Ovary (tissue), 7 donors: ENCODE measurements at regions not wholly inside any gene's neighbourhood (a gene's known extent, or its start where the extent isn't known, plus 50 kb on each side); places are given as distances from the start of the nearest gene placed in this dataset.

Source experiments
- DNase-seq, 5 donors: peaks; one replicate each; pipeline ENCODE4 v3.0.0-alpha.2; 2019 to 2020
- H3K27ac ChIP-seq, 2 donors: fragments of 200-600 bp; one replicate each; pipeline versions ENCODE4 v1.5.1 to v1.8.0; 2019 to 2022
- H3K27me3 ChIP-seq: fragments of 200-600 bp; one replicate; pipeline ENCODE4 v1.8.0; 2022
- H3K36me3 ChIP-seq: fragments of 200-600 bp; sonication (generic); one replicate; pipeline ENCODE4 v1.5.1; 2019
- H3K4me1 ChIP-seq: one replicate; pipeline ENCODE4 v1.8.1; 2013; ENCODE audit warnings: mild to moderate bottlenecking, moderate library complexity; ENCODE audit not compliant: insufficient read depth
- H3K4me3 ChIP-seq: fragments of 200-600 bp; sonication (generic); one replicate; pipeline ENCODE4 v1.5.1; 2017
- H3K9me3 ChIP-seq, 2 donors: fragments of 200-600 bp in 1 of 2; sonication (generic) in 1 of 2; one replicate each; pipeline versions ENCODE4 v1.5.1 to v1.8.1; 2013 to 2019; ENCODE audit warnings: mild to moderate bottlenecking in 1 of 2, moderate library complexity in 1 of 2
- CTCF ChIP-seq, 3 donors: fragments of 450-650 bp in 2 of 3; fragments of 200-600 bp in 1 of 3; IDR thresholded peaks; one replicate each; pipeline versions ENCODE4 v1.5.1 to v1.8.0; 2016 to 2022; ENCODE audit warnings: antibody characterized with exemption in 3 of 3, mild to moderate bottlenecking in 1 of 3
- EP300 ChIP-seq: sonication (generic); formaldehyde crosslinking; IDR thresholded peaks from one replicate; pipeline ENCODE4 v1.6.1; 2017; ENCODE audit warnings: antibody characterized with exemption
- POLR2A ChIP-seq: fragments of 450-650 bp; IDR thresholded peaks from one replicate; pipeline ENCODE4 v1.6.1; 2017; ENCODE audit warnings: antibody characterized with exemption, mild to moderate bottlenecking, moderate library complexity
- WGBS, 3 donors: extraction: QIAGEN DNeasy Blood & Tissue Kit in 1 of 3; methylation state at CpG; one replicate each; pipeline versions ENCODE4 v1.1.5 to v1.1.7; 2013 to 2017; 5-methylcytosine and 5-hydroxymethylcytosine counted together
- intact Hi-C, 4 donors: fragments of 100-400 bp; cut with DNase I; formaldehyde crosslinking; loops; one replicate each; pipeline versions ENCODE4 v1.11.0 to v1.15.1; 2022 to 2023
- donor health status: DM: no; HTN: no; CAD: no; lungs with moderate emphysema.
- donor health status: DM: no; HTN: no; CAD: no.
- donor health status: Bipolar disorder and iron deficiency.
- donor health status: DM: no; HTN: no; CAD: no.
- donor health status: DM: yes; HTN: yes; CAD: no.

GRCh38 chr21:15324542-15324941, 259.7 kb upstream of the NRIP1 start:
- TF ChIP-seq POLR2A = no peak
- no peak for TF ChIP-seq CTCF (IDR thresholded peaks at IDR 0.05)
- no peak for TF ChIP-seq EP300
- Histone ChIP-seq H3K36me3 (no peaks in the 10 kb centered on the region), H3K4me3 (no peak overlapping the region), H3K27ac (no peak overlapping the region), H3K4me1 (no peaks in the 10 kb centered on the region), H3K9me3 (peaks cover 0 to 4% of the 10 kb centered on the region in 2 donors), H3K27me3 (no peaks in the 10 kb centered on the region)
- WGBS, 3 donors = 26 to 55% (median 32%) methylated on average over 2 of the region's 2 CpGs
- no peak for DNase-seq
- intact Hi-C loops = no loop called here

- H3K4me1 ChIP-seq = no peaks in the 10 kb centered on the region
- intact Hi-C loops = no loop called here
- peaks cover 0 to 4% of the 10 kb centered on the region in 2 donors for H3K9me3 ChIP-seq
- no peak overlapping the region for H3K27ac ChIP-seq
- no peaks in the 10 kb centered on the region for H3K27me3 ChIP-seq
- TF ChIP-seq CTCF (IDR thresholded peaks at IDR 0.05) (no peak), EP300 (no peak)
- DNase-seq = no peak
- H3K4me3 ChIP-seq = no peak overlapping the region
- no peaks in the 10 kb centered on the region for H3K36me3 ChIP-seq
- whole genome bisulfite sequencing, 3 donors = 90 to 91% (median 91%) methylated on average over 9 of the region's 9 CpGs
Measured at GRCh38 chr21:15326032-15326867, 261.4 kb upstream of the NRIP1 start.

GRCh38 chr21:15327637-15328265, 263.0 kb upstream of the NRIP1 start:
- TF ChIP-seq POLR2A = no peak
- no peak for TF ChIP-seq CTCF (IDR thresholded peaks at IDR 0.05)
- TF ChIP-seq EP300 = no peak
- WGBS, 3 donors = 81 to 93% (median 88%) methylated on average over 2 of the region's 2 CpGs
- intact Hi-C loops = no loop called here
- H3K4me1 ChIP-seq = no peaks in the 10 kb centered on the region
- no peaks in the 10 kb centered on the region for H3K27me3 ChIP-seq
- DNase-seq = no peak
- peaks cover 0 to 4% of the 10 kb centered on the region in 2 donors for H3K9me3 ChIP-seq
- H3K36me3 ChIP-seq = no peaks in the 10 kb centered on the region
- no peak overlapping the region for H3K4me3 ChIP-seq
- H3K27ac ChIP-seq = no peak overlapping the region

- H3K27ac ChIP-seq = no peak overlapping the region
- WGBS, 3 donors = 84 to 87% (median 85%) methylated on average over 2 of the region's 2 CpGs
- TF ChIP-seq POLR2A = no peak
- TF ChIP-seq EP300 = no peak
- TF ChIP-seq CTCF (IDR thresholded peaks at IDR 0.05) = no peak
- no peaks in the 10 kb centered on the region for H3K36me3 ChIP-seq
- intact Hi-C loops = no loop called here
- H3K4me1 ChIP-seq = no peaks in the 10 kb centered on the region
- H3K4me3 ChIP-seq = no peak overlapping the region
- no peak for DNase-seq
- H3K9me3 ChIP-seq = peaks cover 0 to 4% of the 10 kb centered on the region in 2 donors
- no peaks in the 10 kb centered on the region for H3K27me3 ChIP-seq
Measured at GRCh38 chr21:15329191-15329590, 264.4 kb upstream of the NRIP1 start.
